ENCODE measurements at regions not wholly inside any gene's neighbourhood (a gene's known extent, or its start where the extent isn't known, plus 50 kb on each side); places are given as distances from the start of the nearest gene placed in this dataset.

DNA sequence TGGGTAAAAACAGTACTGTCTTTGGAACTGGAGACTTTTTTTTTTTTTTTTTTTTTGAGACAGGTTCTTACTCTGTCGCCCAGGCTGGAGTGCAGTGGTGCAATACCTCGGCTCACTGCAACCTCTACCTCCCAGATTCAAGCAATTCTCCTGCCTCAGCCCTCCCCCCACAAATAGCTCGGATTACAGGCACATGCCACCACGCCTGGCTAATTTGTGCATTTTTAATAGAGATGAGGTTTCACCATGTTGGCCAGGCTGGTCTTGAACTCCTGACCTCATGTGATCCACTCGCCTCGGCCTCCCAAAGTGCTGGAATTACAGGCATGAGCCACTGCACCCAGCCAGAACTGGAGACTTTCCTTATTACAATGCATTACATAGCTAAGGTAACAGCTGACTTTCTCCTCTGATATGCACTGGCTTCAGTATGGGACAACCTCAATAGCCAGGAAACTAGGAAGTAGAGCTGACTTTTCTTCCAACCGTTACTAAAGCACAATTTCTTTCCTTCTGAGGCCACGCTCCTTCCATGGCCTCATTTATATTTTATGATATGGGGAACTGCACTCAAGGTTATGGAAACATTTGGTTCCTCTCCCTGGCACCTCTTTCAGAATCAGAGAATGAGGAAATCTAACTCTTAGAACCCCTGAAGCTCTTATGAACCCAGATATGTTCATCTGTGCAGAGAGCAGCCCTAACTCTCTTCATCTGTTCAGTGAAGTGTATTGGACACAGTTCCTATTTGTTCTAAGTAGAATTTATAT is 53.5 kb upstream of the FAM9B start:
- DNase-seq (ENCODE audit: low spot score) = no peak
- intact Hi-C loops (cut with DNase I) = no loop called here

DNA sequence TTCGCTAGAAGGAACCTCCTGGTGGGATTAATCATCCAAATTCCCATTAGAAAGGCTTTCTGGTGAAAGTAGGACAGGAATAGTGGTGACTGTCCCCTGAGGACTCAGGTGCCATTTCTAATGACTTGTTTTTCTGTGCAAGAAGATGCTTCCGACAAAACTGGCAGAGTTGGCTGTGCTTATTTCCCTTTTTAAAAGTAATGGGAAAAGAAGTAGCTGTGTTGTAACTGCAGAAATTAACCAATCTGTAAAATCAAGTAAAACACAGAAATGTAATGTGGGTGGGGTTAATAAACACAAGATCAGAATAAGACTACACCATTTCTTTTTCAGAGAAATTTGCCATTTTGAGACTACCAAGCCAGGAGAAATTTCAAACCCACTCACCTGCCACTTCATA is 55.0 kb upstream of the FAM9B start:
- intact Hi-C loops (cut with DNase I) = no loop called here
- DNase-seq (ENCODE audit: low spot score) = no peak

DNA sequence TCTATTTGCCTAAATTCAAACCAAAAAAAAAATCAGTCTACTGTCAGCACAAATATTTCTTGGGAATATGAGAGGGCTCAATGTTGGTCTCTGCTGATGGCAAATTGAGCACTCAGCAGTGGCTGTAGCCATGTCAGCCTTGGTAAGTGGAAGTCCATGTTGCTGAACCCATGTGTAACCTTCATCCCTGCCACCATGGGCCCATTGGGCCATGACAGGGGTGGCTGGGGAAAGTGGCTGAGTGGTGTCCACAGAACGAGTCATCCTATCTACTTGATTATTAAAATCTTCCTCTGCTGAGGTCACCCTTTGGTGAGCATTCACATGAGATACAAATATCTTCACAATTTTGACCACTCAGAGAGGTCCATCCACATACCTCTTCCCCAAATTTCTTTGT is 56.8 kb upstream of the FAM9B start:
- DNase-seq (ENCODE audit: low spot score) = no peak
- intact Hi-C loops (cut with DNase I) = no loop called here

DNA sequence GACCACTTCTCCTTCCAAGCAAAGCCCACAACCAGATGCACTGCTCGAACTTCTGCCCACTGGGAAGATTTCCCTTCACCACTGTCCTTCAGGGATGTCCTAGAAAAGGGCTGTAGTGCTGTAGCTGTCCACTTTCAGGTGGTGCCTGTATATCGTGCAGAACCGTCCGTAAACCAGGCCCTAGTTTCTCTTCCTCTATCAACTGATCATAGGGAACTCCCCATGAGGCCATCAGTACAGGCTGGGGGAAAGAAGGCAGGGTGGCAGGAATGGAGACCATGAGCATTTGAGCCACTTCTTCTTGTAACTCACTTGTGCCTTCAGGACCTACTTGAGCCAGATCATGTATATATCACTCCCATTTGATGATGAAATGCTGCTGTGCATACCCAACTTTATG is 57.3 kb upstream of the FAM9B start:
- no peak for DNase-seq (ENCODE audit: low spot score)
- intact Hi-C loops (cut with DNase I) = no loop called here

DNA sequence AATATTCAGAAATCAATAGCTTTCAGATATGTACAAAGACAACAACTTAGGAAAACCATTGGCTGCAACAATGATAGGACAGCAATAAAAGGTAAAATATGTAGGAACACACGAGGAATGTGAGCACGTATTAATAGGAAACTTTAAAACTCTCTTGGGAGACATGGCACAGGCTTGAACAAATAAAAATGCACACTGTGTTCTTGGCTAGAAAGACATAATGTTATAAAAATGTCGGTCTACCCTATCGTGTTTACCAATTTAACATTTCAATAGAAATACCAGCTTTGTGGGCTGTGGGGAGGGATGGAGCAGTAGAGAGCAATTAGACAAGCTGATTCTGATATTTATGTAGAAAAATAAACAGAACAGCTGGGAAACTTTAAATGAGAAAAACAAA is 69.0 kb upstream of the FAM9B start:
- no peak for DNase-seq (ENCODE audit: low spot score)
- intact Hi-C loops (cut with DNase I) = no loop called here

DNA sequence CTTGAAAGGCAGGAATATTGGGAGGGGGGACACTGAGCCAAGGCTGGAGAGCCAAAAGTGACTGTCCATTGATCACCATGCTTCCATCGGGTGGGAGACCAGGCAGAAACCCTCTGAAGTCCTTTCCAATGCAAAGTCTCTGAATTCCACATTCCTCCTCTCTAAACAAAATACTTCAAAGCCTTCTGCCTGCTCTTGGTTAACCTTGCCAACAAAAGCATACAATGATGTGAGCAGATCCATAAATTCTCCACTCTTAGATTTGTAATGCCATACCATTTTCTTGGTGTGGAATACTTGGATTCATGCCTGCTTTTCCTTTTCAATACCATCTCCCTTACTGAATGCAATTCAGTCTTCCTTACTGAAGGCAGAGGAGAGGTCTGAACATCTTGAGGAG is 74.1 kb upstream of the FAM9B start:
- DNase-seq (ENCODE audit: low spot score) = no peak
- intact Hi-C loops (cut with DNase I) = no loop called here

DNA sequence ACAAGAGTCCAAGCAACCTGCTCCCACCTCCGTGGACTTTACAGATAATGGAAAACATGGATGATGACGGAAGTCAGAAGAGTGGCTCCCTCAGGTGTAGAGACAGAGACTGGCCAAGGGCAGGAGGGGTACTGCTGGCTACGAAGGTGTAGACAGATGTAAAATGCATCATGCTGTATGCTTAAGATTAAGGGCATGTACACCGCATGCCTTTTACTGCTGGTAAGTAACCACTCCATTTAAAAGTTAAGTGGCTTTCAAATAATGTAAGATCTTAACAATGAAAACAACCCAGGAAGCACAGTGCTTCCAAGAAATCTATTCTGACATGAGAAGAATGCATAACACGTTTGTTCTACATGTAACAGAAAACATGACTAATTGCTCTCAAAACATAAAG is 76.9 kb upstream of the FAM9B start:
- intact Hi-C loops (cut with DNase I) = no loop called here
- DNase-seq (ENCODE audit: low spot score) = no peak

DNA sequence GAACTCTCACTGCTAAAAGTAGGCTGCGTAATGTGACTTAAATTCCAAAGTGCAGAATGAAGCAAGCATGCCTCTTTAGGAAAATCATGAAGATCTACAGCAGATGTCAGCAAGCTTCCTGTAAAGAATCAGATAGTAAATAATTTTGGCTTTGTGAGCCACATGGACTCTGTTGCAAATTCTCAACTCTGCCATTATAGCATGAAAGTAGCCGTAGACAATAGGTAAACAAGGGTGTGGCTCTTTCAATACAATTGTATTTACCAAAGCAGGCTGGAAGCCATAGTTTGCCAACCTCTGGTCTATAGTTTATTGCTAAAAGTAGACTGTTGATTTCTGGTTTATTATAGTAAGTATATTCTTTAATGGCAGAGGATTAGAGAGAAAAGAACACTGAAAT is 80.3 kb upstream of the FAM9B start:
- DNase-seq (ENCODE audit: low spot score) = no peak
- intact Hi-C loops (cut with DNase I) = no loop called here

DNA sequence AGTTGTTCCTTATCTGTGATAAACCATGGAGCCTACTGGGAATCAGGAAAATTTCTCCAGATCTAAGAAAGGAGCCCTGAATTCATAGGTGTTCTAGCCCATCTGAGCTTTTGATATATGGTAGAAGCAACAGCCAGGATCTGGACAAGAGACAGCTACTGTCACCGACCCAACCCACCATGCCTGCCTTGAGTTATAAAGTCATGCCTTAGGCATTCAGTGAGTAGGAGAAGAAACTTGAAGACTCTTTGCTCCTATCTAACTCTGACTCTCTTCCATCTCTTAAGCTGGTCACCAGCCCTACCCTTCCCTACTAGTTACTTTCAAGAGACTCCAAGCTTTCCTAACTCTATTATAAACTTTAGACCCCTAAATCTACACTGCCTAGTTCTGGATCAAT is 83.9 kb upstream of the FAM9B start:
- no peak for DNase-seq (ENCODE audit: low spot score)
- intact Hi-C loops (cut with DNase I) = no loop called here

DNA sequence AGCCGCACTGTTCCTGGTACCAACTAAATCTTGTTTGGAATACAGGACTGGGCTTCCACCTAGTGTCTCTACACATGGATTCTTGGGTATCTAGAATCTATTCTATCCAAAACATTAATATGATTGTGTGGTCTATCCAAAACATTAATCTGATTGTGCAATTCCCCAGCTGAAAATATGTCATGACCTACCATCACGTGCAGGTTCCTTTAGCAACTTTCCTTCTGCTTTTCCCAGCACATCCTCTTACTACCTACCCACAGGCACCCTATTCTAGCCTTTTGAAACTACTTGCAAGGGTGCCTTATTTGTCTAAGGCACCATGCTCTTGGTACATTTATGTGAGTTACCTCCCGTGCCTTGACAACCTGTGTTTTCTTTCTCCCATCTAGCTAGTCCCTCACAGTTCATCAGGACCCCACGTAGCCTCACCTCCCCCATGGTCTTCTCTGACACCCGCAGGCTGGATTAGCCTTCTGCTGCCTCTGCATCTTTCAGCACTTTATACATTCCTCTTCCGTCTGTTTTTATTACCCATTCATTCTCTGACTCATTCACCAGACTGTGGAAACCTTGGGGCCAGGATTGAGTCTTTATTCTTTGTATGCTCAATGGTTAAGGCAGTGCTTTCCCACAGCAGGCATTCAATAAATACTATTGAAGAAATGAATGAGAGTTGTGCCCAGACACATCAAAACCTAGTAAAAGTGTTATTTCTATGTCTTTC is 88.8 kb upstream of the FAM9B start:
- no peak for DNase-seq (ENCODE audit: low spot score)
- intact Hi-C loops (cut with DNase I) = no loop called here

DNA sequence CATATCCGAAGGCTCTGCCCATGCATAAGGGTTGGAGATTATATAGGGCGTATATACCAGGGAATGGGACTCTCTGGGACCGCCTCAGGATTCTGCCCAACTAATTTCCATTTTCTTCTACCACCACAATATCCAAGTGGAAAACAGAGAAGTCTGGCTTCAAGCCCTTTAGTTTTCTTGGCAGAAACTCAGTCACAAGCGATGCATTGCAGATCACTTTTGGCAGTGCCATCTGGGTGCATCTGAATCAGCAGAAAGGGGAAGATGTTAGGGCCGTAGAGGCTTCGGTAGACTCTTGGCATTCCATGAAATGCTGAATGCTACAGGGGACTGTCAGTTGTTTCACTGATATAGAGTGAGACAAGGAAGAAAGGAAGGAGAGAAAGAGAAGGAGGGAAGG is 94.1 kb upstream of the FAM9B start:
- intact Hi-C loops (cut with DNase I) = no loop called here
- DNase-seq (ENCODE audit: low spot score) = no peak

DNA sequence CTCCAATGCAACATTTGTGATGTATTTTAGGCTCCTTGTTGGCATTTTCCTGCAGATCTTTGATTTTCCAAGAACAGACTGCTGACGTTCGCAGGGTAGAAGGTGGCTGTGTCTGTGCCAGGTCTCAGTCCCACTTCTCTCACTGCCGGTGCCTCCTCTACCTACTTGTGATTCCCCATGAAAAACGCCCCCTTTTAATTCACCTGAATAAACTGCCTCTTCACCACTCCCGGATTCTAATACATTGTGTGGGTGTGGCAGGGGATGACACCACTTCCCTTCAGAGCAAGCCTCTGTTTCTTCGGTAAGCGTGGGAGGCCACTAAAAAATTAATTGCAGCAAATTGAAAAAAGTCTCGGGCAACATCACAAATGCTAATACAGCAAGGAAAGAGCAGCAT is 96.1 kb upstream of the FAM9B start:
- intact Hi-C loops (cut with DNase I) = no loop called here

DNA sequence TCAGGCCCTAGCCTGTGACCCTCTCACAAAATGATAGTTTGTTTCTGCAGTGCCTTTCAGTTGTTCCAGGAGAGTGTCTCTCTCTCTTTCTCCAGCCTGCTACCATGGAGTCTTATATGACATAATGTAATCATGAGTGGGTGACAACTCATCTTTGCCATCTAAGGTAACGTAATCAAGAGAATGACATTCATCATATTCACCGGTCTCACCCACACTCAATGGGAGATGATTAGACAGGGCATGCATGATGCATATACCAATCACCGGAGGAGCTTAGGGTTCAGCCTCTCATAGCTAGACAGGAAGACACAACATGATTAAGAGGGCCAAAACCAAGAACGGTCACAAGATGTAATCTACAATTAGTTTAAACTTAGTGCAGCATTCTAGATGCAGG is 97.1 kb upstream of the FAM9B start:
- no peak for DNase-seq (ENCODE audit: low spot score)
- intact Hi-C loops (cut with DNase I) = no loop called here

More for the DNA sequence above, 96.1 kb upstream of the FAM9B start:
- DNase-seq (ENCODE audit: low spot score) = no peak

DNA sequence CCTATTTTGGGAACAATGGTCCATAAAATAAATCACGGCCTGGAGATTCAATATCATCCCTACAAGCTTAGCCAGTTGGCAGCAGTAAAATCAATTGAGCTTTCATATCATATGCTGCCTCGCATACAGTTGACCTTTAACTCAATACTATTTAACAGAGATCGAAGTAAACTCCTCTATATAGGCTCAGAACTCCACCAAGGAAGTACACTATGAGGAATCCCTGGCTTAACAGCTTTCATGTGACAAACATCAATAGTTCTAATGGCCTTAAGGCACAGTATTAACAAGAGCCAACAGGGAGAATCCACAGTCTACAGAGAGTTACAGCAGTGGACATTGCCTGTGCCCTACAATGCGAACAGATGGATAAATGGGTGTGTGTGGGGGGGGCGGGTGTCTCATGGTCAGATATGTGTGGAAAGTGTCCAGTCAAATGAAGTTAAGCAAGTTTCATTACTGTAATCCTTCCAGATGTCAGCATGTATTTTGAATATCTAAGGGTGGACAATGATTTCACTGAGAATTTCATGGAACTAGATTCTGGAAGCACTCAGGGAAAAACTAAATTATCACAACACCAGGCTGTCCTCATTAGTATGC is 98.2 kb upstream of the FAM9B start:
- DNase-seq (ENCODE audit: low spot score) = no peak

DNA sequence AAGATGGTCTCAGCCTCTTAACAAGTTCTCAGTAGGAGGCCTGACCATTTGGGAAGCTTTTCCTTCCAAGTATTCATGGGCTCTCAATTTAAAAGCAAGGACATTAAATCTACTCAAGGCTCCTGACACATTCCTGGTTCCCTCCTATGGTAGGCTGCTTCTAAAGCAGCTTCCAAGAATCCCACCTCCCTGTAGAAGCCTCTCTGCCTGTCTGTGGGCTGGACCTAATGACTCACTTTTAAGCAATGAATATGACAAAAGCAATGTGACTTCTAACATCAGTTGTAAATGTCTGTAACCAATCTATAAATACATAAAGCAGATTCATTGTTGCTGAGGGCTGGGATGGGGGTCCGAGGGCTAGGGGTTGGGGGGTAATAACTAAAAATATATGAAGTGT is 99.5 kb upstream of the FAM9B start:
- no peak for DNase-seq (ENCODE audit: low spot score)
- intact Hi-C loops (cut with DNase I) = no loop called here

More for the DNA sequence above, 98.2 kb upstream of the FAM9B start:
- intact Hi-C loops (cut with DNase I) = no loop called here

DNA sequence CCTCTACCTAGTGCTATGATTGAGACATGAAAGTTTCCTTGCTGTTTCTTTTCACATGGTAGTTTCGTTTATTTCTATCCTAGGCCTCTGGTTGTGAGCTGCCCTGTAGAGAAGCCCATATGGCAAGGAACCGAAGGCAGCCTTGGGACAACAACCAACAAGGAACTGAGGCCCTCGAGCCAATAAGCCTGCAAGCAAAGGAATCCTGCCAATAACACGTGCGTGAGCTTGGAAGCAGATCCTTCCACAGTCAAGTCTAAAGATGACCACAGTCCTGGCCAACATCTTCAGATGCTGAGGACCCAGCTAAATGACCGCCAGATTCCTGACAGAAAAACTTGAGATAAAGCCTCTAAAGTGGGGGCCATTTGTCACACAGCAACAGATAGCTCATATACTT is 100.4 kb upstream of the FAM9B start:
- intact Hi-C loops (cut with DNase I) = no loop called here
- DNase-seq (ENCODE audit: low spot score) = no peak

DNA sequence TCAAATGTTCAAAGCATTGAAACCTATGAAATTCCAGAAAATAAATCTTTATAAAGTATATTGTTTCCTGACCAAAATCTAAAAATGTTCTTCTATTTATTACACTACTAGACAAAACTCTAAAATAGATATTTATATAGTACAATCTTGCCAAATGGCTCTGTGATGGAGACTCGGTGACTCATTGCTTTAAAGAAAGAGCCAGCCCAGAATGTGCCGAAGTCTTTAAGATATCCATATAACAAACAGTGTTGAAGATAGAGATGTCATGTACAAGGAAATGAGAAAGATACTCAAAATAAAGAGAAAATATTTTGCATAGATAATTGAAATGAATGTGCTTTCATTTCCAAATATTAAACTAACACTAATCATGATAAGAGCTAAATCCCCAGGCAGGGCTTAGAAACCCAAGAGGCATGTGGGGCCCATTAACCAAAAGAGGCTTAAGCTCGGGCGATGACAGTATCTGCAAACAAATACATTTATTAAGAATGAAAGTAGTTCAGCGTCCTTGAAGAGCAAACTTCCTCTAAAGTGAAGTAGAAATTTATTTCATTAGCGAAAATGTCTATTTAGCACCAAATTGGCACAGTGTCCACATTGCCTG is 102.1 kb upstream of the FAM9B start:
- intact Hi-C loops (cut with DNase I) = no loop called here
- no peak for DNase-seq (ENCODE audit: low spot score)

DNA sequence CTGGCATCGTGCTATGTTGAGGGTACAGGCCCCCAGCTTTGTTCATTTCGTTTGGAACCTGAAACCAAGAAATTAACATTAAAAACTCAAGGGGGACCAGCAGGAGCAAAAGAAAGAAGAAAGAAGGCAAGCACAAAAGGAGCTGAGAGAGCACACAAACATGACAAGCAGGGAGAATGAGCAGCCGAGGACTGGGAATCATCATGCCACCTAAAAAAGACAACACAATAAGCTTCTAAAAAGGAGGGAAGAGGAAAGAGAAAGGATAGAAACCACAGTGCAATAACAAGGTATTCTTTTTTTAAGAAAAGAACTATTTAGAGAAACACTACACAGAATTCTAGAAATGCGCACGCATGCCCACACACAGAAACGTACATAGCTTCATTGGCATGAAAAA is 103.2 kb upstream of the FAM9B start:
- no peak for DNase-seq (ENCODE audit: low spot score)
- intact Hi-C loops (cut with DNase I) = no loop called here

DNA sequence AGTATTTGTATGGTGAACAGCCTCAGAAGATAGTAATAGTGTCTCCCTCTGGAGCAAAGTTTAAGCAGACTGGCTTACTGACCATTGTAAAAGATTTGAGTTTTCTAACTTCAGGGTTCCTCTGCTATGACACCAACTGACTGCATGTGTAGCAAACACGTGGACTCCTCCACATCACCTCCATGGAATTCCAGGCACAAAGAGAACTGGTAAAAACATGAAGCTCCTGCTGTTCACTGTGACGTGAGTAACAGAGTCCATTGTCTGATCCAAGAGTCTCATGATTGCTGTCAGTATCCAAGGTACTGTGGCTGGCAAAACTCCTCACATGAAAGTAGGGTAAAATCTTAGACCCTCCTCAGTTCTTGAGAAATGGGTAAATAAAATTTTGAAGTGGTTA is 107.6 kb upstream of the FAM9B start:
- intact Hi-C loops (cut with DNase I) = no loop called here
- no peak for DNase-seq (ENCODE audit: low spot score)

DNA sequence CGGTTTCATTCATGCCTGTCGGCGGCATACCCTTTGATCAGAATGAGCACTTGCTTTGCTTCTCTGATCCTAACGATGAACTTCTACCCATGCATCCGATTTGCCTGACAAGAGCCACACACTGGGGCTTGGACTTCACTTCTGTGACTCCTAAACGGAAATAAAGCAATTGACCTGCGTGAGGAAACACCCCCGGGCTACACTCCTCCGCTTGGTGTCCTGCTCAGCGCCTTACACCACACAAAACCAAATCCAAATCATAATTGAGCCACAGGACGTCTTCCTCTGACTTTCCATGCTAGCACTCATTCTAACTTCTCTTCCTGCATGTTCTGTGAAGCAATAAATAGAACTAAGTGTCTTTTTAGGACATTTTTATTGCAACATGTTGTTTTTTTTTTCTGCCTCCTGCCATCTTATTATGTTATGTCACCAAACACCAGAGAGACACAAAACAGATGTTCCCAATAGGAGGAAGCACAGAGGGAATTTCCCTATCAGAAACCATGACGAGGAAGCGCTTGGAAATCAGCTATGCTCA is 110.8 kb upstream of the FAM9B start:
- no peak for DNase-seq (ENCODE audit: low spot score)
- intact Hi-C loops (cut with DNase I) = no loop called here

Measured in cardiac septum (tissue), 1 donor.